Keratinocyte (primary cell): ENCODE measurements at regions not wholly inside any gene's neighbourhood (a gene's known extent, or its start where the extent isn't known, plus 50 kb on each side); places are given as distances from the start of the nearest gene placed in this dataset.
A peak's percentile ranks its signal among the peaks of the same experiment; 100 is the strongest.
"Not testable (repeated sequence)": the region's sequence is repeated elsewhere in the genome, so short reads cannot be mapped to it uniquely, and the experiment has no call there.

Experiments
- DNase-seq: peaks from one replicate; pipeline ENCODE4 v3.0.0-alpha.2; 2011; ENCODE audit warnings: low read depth, missing footprints, low spot score
- FAIRE-seq: peaks from 2 replicates; lab custom pipeline; 2011; peaks lifted over from hg19 to GRCh38; lab: Jason Lieb, UNC
- H2AFZ ChIP-seq: 2 replicates; pipeline ENCODE4 v1.6.0; 2012; ENCODE audit warnings: low read length, control low read depth, inconsistent platforms; ENCODE audit not compliant: control insufficient read depth
- H3K27ac ChIP-seq: 2 replicates; pipeline ENCODE4 v1.5.1; 2011; ENCODE audit warnings: low read length; ENCODE audit not compliant: control insufficient read depth, insufficient read depth
- H3K27me3 ChIP-seq: 3 replicates; pipeline ENCODE4 v1.6.0; 2011; ENCODE audit warnings: low read length; ENCODE audit not compliant: control insufficient read depth, insufficient read depth; ENCODE audit errors: extremely low read depth
- H3K36me3 ChIP-seq, 2 experiments: 2 replicates in 1 of 2; 3 replicates in 1 of 2; pipeline ENCODE4 v1.5.1; 2011; ENCODE audit warnings: low read length in 2 of 2, mild to moderate bottlenecking in 1 of 2; ENCODE audit not compliant: control insufficient read depth in 2 of 2, insufficient read depth in 2 of 2; ENCODE audit errors: extremely low read depth in 1 of 2
- H3K4me1 ChIP-seq: 3 replicates; pipeline ENCODE4 v1.5.1; 2011; ENCODE audit warnings: low read length; ENCODE audit not compliant: control insufficient read depth, insufficient read depth; ENCODE audit errors: extremely low read depth
- H3K4me2 ChIP-seq: 3 replicates; pipeline ENCODE4 v1.6.0; 2011; ENCODE audit warnings: low read depth, low read length; ENCODE audit not compliant: control insufficient read depth, insufficient read depth; ENCODE audit errors: extremely low read depth
- H3K4me3 ChIP-seq, 3 experiments: fragments of 200-600 bp in 1 of 3; sonication (generic) in 1 of 3; 2 replicates in 2 of 3; 3 replicates in 1 of 3; pipeline ENCODE4 v1.5.1; 2011 to 2016; ENCODE audit warnings: low read length in 3 of 3, mild to moderate bottlenecking in 3 of 3, control low read depth in 2 of 3, inconsistent platforms in 1 of 3, low read depth in 1 of 3, mixed read lengths in 1 of 3, mixed run types in 1 of 3, moderate library complexity in 1 of 3; ENCODE audit not compliant: control insufficient read depth in 2 of 3, insufficient read depth in 2 of 3; ENCODE audit errors: extremely low read depth in 1 of 3
- H3K79me2 ChIP-seq: 2 replicates; pipeline ENCODE4 v1.6.0; 2012; ENCODE audit warnings: low read length; ENCODE audit not compliant: control insufficient read depth, insufficient read depth
- H3K9ac ChIP-seq: 3 replicates; pipeline ENCODE4 v1.6.0; 2011; ENCODE audit warnings: low read length; ENCODE audit not compliant: control insufficient read depth, insufficient read depth; ENCODE audit errors: extremely low read depth
- H3K9me1 ChIP-seq: 3 replicates; pipeline ENCODE4 v1.6.0; 2011; ENCODE audit warnings: low read length; ENCODE audit not compliant: control insufficient read depth, insufficient read depth; ENCODE audit errors: extremely low read depth
- H3K9me3 ChIP-seq: 2 replicates; pipeline ENCODE4 v1.5.1; 2012; ENCODE audit warnings: low read depth, low read length; ENCODE audit not compliant: control insufficient read depth
- H4K20me1 ChIP-seq: 3 replicates; pipeline ENCODE4 v1.6.0; 2011; ENCODE audit warnings: low read length; ENCODE audit not compliant: control insufficient read depth, insufficient read depth; ENCODE audit errors: extremely low read depth
- dilution Hi-C: fragments of 300-500 bp; cut with MboI; formaldehyde crosslinking; loops from one replicate; pipeline ENCODE4 v1.7.0; 2020; ENCODE audit warnings: low sequenced_read_pairs; ENCODE audit not compliant: extremely low pct_ligation_motif_present

DNA sequence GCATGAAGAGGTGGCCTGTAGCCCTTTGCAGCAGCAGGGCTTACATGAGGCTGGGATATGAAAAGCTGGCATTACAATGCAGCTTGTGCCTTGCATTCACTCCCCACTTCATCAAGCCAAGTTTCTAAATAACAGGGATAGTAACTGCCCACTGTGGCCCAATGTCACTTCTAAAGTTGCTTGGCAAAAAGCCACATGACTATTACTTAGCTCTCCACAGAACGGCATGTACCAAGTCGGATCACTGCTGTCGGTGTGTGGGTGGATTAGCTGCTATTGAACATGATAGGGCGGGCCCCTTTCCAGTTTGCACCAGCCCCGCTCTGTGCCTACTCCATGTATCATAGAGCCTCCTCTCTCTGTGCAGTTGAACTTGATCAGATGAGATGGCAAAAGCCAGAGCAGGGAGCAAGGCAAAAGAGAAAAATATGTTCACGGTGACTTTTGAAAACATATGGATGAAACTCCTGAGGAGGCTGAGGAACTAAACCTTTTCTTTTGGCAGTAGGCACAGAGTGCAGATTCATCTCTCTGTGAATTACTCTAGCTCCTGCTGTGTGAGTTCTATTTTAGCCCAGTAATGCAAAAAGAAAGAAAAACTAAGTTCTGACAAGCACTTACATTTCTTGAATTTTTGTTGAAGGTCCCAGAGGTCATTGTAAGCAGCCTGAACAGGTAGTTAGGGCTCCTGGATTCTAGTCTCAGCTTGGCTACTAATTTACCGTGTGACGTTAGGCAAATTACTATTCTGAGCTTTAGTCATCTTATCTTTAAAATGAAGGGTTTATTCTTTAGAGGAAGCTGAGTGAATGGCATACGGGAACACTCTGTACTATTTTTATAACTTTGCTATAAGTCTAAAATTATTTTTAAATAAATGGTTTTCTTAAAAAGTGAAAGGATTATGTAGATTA lies 125.6 kb upstream of the NBPF9 start:
- H4K20me1 ChIP-seq, H3K9me1 ChIP-seq, H3K27ac ChIP-seq, H3K79me2 ChIP-seq, H3K27me3 ChIP-seq, H2AFZ ChIP-seq, H3K4me1 ChIP-seq, H3K4me3 ChIP-seq, H3K9me3 ChIP-seq, H3K4me2 ChIP-seq, H3K9ac ChIP-seq, DNase-seq, H3K36me3 ChIP-seq, dilution Hi-C loops: not testable (repeated sequence)
- FAIRE-seq = peak; percentile 52

- not testable (repeated sequence) for DNase-seq, H3K27me3 ChIP-seq, FAIRE-seq
Observed at GRCh38 chr1:149229813-149230212, 126.5 kb upstream of the NBPF9 start.

DNA sequence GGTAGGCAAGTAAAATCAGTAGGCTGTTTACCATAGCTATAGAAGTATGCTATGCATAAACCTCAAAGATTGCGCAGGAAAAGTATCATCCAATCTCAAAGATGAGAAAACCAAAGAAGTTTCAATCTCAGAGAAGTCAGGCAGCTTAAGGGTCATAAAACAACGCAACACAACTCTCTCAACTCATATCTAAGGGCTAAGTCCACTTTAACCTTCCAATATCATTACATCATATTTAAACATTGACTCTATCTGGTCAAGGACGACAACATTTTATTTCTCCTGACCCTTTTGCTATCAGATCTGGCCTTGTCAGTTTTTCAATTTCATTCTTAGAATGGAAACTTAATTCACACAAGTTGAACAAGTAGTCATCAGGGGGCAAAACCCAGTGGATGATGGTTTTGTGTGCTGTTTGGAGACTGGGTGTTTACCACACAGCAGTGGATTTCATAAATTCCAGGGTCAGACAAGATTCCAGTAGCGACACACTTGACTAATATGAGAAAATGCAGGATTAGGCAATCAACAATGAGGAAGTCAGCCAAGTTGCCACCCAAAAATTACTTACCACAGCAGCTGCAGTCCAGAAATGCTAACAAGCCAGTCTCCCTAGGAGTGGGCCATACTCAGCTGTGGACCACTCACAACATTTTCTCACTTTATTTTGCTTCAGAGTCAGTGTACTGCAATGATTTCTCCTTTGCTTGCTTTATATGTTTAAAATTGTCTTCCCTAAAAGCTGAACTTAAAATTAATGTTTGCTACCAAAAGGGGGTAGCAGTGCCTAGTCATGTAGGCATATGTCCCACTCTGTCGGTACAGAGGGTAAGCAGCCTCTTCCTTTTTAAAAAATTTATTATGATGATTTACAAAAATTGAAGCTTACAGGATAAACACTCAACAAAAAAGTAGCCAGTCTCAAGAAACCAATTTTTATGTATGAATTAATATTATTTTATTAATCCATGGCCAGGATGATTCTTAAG lies 131.9 kb upstream of the NBPF9 start:
- H2AFZ ChIP-seq, H4K20me1 ChIP-seq, H3K9ac ChIP-seq, DNase-seq, H3K9me1 ChIP-seq, dilution Hi-C loops, H3K79me2 ChIP-seq, H3K27me3 ChIP-seq, H3K27ac ChIP-seq, H3K4me1 ChIP-seq, H3K9me3 ChIP-seq, H3K4me2 ChIP-seq, H3K4me3 ChIP-seq, H3K36me3 ChIP-seq: not testable (repeated sequence)
- FAIRE-seq = peak; percentile 34

More at GRCh38 chr1:149229813-149230212, 126.5 kb upstream of the NBPF9 start:
- dilution Hi-C loops, H2AFZ ChIP-seq, H3K9ac ChIP-seq, H3K4me1 ChIP-seq, H3K36me3 ChIP-seq, H3K9me3 ChIP-seq, H4K20me1 ChIP-seq, H3K9me1 ChIP-seq, H3K27ac ChIP-seq, H3K79me2 ChIP-seq, H3K4me3 ChIP-seq, H3K4me2 ChIP-seq: not testable (repeated sequence)

DNA sequence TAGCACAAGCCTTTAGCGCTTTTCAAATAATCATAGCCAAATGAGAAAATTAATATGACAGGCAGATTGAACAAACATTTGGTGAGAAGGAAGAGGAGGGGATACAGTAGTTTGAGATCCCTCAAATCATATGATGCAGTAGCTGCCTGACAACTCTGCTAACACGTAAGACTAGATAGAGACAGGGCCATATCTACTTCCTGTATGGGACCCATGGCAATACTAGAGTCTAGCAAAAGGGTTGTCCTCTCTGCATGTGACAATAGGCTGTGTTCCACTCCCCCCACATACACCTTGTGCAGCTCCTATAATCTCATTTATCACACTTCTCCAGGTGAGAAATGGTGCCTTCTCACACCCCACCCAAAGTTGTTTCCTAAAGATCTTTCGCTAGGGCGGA lies 134.2 kb upstream of the NBPF9 start:
- H3K27me3 ChIP-seq, H4K20me1 ChIP-seq, H3K9me3 ChIP-seq, H3K36me3 ChIP-seq, dilution Hi-C loops, FAIRE-seq, DNase-seq, H3K9me1 ChIP-seq, H3K4me2 ChIP-seq, H3K9ac ChIP-seq, H3K4me3 ChIP-seq, H3K4me1 ChIP-seq, H3K27ac ChIP-seq, H3K79me2 ChIP-seq, H2AFZ ChIP-seq: not testable (repeated sequence)
